ENCODE measurements at regions not wholly inside any gene's neighbourhood (a gene's known extent, or its start where the extent isn't known, plus 50 kb on each side); places are given as distances from the start of the nearest gene placed in this dataset.
A peak's percentile ranks its signal among the peaks of the same experiment; 100 is the strongest.

DNA sequence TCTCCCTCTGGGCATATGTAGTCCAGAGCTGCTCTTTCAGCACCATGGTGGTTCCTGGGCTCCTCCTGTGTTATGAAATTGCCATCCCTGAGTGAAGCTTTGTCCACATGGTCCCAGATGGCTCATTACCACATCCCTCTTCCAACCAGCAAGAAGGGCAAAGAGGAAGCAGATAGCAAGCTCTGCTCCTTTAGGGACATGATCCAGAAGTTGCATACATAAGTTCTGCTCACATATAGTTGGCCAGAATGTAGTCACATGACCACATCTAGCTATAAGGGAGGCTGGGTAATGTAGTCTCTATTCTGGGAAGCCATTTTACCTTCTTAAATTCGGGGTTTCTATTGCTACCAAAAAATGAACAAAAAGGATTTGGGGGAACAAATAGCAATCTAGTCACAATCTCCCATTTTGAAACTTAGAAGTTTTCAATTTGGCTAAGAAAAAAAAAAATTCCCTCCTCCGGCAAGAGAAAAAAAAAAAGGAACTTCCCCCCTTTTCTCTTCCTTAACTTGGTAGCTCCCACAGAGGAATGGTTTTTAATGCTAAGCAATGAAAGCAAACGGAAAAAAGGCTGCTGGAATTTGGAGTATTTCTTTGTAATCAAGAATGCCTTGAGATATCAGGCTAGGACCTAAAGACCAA, 88.2 kb upstream of the USP9X start:
- Histone ChIP-seq H3K4me3 (ENCODE audit: low read depth in 1 of 2, low read length in 1 of 2) (peak overlapping the region; percentile 30 to 47), H3K27ac (peak overlapping the region; percentile 15)

DNA sequence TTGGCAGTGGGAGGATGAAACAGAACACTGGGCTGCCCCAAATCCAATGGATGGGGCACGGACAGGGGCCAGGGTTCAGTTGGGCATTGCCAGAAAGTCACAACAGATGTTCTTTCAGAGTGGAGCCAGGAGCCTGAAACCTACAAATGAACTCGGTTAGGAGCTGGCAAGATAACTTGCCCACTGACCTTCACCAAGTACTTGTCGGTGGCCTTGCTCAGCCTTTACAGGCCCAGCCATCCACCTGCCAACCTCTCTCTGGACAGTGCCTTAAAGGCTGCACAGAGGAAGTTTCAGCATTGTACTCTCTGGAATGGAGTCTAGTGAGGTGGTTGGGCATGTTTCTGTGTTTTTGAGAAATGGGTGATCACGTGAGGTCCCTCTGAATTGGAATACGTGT, 87.1 kb upstream of the USP9X start:
- H3K36me3 ChIP-seq: no peaks in the 10 kb centered on the region
- no peak overlapping the region for H3K27ac ChIP-seq
- H3K27me3 ChIP-seq: no peaks in the 10 kb centered on the region
- no peaks in the 10 kb centered on the region for H3K9me3 ChIP-seq
- TF ChIP-seq, protein P1, sequence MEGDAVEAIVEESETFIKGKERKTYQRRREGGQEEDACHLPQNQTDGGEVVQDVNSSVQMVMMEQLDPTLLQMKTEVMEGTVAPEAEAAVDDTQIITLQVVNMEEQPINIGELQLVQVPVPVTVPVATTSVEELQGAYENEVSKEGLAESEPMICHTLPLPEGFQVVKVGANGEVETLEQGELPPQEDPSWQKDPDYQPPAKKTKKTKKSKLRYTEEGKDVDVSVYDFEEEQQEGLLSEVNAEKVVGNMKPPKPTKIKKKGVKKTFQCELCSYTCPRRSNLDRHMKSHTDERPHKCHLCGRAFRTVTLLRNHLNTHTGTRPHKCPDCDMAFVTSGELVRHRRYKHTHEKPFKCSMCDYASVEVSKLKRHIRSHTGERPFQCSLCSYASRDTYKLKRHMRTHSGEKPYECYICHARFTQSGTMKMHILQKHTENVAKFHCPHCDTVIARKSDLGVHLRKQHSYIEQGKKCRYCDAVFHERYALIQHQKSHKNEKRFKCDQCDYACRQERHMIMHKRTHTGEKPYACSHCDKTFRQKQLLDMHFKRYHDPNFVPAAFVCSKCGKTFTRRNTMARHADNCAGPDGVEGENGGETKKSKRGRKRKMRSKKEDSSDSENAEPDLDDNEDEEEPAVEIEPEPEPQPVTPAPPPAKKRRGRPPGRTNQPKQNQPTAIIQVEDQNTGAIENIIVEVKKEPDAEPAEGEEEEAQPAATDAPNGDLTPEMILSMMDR (IDR thresholded peaks at IDR 0.05): no peak
- H3K4me1 ChIP-seq (ENCODE audit: control insufficient read depth in 1 of 2, insufficient read depth in 1 of 2, low read depth in 1 of 2, low read length in 1 of 2): peaks cover 0 to 9% of the 10 kb centered on the region in 2 experiments
- no peak overlapping the region for H3K4me3 ChIP-seq (ENCODE audit: low read depth in 1 of 2, low read length in 1 of 2)

More for the DNA sequence above, 88.2 kb upstream of the USP9X start:
- H3K4me1 ChIP-seq (ENCODE audit: control insufficient read depth in 1 of 2, insufficient read depth in 1 of 2, low read depth in 1 of 2, low read length in 1 of 2): peaks cover 0 to 9% of the 10 kb centered on the region in 2 experiments
- TF ChIP-seq, protein P1 (IDR thresholded peaks at IDR 0.05): no peak
- no peaks in the 10 kb centered on the region for H3K9me3 ChIP-seq
- H3K27me3 ChIP-seq: no peaks in the 10 kb centered on the region
- no peaks in the 10 kb centered on the region for H3K36me3 ChIP-seq

DNA sequence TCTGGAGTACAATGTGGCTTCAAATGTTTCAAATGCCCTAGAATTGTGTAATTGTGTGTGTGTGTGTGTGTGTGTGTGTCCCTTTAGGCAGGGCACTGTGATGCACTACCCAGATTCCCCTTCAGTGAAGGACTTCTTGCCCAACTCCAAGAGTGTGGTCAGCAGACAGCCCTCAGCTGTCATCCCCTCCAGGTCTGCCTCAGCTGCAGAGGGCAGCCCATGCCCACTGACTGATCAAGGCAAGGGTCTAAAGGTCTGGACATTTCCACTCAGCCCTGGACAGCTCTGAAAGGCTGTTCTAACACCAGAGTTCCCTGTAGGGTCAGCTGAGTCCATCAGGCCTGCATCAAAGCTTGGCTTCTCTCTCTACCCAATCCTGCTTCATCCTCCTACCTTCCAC, 83.9 kb upstream of the USP9X start:
- Histone ChIP-seq H3K27me3 (no peaks in the 10 kb centered on the region), H3K4me3 (ENCODE audit: low read depth in 1 of 2, low read length in 1 of 2) (no peak overlapping the region), H3K4me1 (ENCODE audit: control insufficient read depth in 1 of 2, insufficient read depth in 1 of 2, low read depth in 1 of 2, low read length in 1 of 2) (peaks cover 14 to 24% of the 10 kb centered on the region in 2 experiments), H3K27ac (no peak overlapping the region), H3K36me3 (no peaks in the 10 kb centered on the region), H3K9me3 (no peaks in the 10 kb centered on the region)
- TF ChIP-seq, protein P1 (IDR thresholded peaks at IDR 0.05): no peak

DNA sequence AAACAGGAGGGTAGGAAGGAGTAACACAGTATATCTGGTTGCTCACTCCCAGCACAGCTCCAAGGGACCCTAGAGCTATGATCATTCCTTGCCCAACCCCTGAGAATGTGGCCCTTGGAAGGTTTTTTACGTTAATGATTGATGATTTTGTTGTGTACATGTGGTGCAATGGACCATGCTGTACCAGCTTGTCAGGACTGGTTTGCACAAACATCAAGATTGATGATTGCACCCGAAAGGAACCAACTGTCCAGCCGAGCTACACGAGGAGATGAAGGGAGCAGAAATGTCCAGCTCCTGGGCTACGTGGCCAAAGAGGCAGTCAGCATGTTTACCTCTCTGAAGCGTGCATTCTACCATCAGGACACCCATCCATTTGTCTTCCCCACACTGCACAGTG, 83.2 kb upstream of the USP9X start:
- TF ChIP-seq, protein P1 (IDR thresholded peaks at IDR 0.05): no peak
- no peaks in the 10 kb centered on the region for H3K9me3 ChIP-seq
- no peak overlapping the region for H3K4me3 ChIP-seq (ENCODE audit: low read depth in 1 of 2, low read length in 1 of 2)
- H3K27me3 ChIP-seq: no peaks in the 10 kb centered on the region
- H3K36me3 ChIP-seq: no peaks in the 10 kb centered on the region
- H3K4me1 ChIP-seq (ENCODE audit: control insufficient read depth in 1 of 2, insufficient read depth in 1 of 2, low read depth in 1 of 2, low read length in 1 of 2): peaks cover 14 to 21% of the 10 kb centered on the region in 2 experiments
- no peak overlapping the region for H3K27ac ChIP-seq

DNA sequence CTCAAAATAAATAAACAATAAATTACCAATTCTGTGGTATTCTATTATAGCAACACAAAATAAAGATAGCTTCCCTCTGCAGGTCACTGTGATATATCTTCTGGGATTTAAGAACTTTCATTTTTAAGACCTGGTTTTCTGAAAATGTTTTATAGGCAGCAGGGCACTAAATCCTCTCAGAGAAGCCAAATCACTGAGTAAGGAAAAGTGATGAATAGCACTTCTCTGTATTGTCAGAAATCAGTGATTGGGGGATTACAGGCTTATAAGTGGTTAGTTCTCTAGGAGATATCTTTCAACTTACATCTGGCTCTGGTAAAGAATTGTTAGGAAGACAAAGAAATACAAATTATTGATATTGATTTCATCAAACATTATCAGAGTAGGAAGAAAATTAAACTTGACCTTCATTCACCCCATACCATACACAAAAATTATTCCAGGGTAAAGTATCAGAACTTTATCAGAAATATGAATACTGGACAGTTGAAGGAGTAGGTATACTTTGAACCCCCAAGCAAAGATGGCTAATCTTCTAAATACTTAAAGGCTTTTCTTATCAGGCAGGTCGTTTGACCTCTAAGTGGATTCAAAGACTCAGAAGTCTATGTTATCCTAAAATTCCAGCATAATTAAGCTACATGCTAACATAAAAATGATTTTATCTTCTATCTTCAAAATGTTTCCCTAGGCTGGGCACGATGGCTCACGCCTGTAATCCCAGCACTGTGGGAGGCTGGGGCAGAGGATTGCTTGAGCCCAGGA, 81.6 kb upstream of the USP9X start:
- Histone ChIP-seq H3K4me3 (ENCODE audit: low read depth in 1 of 2, low read length in 1 of 2) (no peak overlapping the region), H3K9me3 (no peaks in the 10 kb centered on the region), H3K4me1 (ENCODE audit: control insufficient read depth in 1 of 2, insufficient read depth in 1 of 2, low read depth in 1 of 2, low read length in 1 of 2) (peaks cover 14 to 16% of the 10 kb centered on the region in 2 experiments), H3K27me3 (no peaks in the 10 kb centered on the region), H3K36me3 (no peaks in the 10 kb centered on the region), H3K27ac (no peak overlapping the region)
- TF ChIP-seq, protein P1 (IDR thresholded peaks at IDR 0.05): no peak

Measured in neutrophil (primary cell).